ENCODE measurements at regions not wholly inside any gene's neighbourhood (a gene's known extent, or its start where the extent isn't known, plus 50 kb on each side); places are given as distances from the start of the nearest gene placed in this dataset.

DNA sequence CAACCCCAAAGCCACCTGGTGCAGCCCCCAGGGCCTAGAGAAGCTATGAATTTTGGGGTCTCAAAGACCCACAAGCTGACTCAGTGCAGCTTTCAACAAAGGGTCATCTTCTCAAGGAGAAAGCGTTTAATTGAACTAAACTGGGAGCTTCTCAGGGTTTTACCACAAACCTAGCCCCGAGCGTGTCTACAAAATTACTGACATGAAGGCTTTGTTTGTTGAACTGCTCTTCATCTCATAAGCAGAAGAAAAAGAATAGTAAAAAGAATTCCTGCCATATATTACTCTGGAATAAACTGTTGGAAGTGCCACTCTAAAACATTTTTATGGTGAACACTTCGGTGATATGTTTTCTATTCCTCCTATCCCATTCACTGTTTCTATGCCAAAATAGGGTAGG, 50.8 kb upstream of the INCENP start:
- Mint-ChIP-seq H3K36me3 (ENCODE audit: low read depth) (no peaks in the 10 kb centered on the region), H3K27ac (no peak overlapping the region), H3K9me3 (no peaks in the 10 kb centered on the region), H3K4me1 (ENCODE audit: low read depth) (peaks cover 7% of the 10 kb centered on the region), H3K27me3 (ENCODE audit: insufficient read depth) (peaks cover 3% of the 10 kb centered on the region), H3K4me3 (no peak overlapping the region)
- no peak for DNase-seq (ENCODE audit: low spot score)
- intact Hi-C loops (cut with micrococcal nuclease): no loop called here

DNA sequence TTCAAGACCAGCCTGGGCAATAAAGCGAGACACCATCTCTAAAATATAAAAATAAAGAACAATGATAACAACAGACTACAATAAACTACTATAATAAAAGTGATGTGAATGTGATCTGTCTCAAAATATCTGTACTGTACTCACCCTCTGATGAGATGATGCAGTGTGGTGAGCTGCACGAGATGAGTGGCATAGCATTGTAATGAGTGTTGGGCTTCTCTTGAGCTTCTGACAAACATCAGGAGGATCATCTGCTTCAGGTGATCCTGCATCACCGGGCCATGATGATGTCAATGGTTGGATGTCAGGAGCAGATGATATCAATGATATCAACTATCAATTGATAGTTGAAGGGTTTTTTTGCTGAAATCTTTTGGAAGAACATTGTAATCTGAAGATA, 52.4 kb upstream of the INCENP start:
- Mint-ChIP-seq H3K9me3 (no peaks in the 10 kb centered on the region), H3K4me3 (no peak overlapping the region)

DNA sequence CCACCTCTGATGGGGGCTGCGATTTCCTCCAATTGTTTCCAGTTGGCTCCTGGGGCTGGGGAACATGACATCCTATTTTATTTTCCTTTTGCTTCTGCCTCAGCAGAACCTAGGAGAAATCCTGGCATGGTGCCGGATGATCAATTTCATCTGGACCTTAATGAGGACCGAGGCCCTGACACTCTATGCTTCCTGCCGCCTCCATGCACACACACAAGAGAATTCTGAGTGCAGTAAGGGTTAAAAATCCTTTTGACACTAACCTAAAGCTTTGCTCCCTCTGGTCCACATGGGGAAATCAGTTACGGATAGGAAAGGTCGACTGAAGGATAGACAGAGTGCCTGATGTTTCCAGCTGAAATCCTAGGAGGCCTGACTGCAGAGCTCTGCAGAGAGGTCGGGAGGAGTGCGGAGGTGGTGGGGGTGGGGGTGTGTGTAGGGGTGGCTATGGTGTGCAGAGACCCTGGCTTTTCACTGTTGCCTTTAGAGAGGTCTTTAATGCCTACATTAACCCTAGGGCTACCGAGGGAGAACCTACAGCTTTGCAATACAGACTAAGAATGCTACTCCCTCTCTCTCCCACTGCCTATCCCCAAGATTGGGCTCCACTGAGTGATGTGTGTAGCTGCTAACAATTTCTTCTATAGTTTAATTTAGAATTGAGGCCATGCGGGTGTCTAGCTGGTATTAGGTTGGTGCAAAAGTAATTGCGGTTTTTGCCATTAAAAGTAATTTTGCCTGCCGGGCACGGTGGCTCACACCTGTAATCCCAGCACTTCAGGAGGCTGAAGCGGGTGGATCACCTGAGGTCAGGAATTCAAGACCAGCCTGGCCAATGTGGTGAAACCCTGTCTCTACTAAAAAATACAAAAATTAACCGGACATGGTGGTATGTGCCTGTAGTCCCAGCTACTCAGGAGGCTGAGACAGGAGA, 53.6 kb upstream of the INCENP start:
- Mint-ChIP-seq H3K4me3 (no peak overlapping the region), H3K36me3 (ENCODE audit: low read depth) (no peaks in the 10 kb centered on the region), H3K27ac (no peak overlapping the region), H3K9me3 (no peaks in the 10 kb centered on the region), H3K4me1 (ENCODE audit: low read depth) (peaks cover 7% of the 10 kb centered on the region), H3K27me3 (ENCODE audit: insufficient read depth) (peaks cover 6% of the 10 kb centered on the region)
- intact Hi-C loops (cut with micrococcal nuclease): no loop called here
- no peak for DNase-seq (ENCODE audit: low spot score)

More for the DNA sequence above, 52.4 kb upstream of the INCENP start:
- DNase-seq (ENCODE audit: low spot score): no peak
- no peak overlapping the region for H3K27ac Mint-ChIP-seq
- no peaks in the 10 kb centered on the region for H3K36me3 Mint-ChIP-seq (ENCODE audit: low read depth)
- peaks cover 6% of the 10 kb centered on the region for H3K27me3 Mint-ChIP-seq (ENCODE audit: insufficient read depth)
- intact Hi-C loops (cut with micrococcal nuclease): no loop called here
- peaks cover 7% of the 10 kb centered on the region for H3K4me1 Mint-ChIP-seq (ENCODE audit: low read depth)

DNA sequence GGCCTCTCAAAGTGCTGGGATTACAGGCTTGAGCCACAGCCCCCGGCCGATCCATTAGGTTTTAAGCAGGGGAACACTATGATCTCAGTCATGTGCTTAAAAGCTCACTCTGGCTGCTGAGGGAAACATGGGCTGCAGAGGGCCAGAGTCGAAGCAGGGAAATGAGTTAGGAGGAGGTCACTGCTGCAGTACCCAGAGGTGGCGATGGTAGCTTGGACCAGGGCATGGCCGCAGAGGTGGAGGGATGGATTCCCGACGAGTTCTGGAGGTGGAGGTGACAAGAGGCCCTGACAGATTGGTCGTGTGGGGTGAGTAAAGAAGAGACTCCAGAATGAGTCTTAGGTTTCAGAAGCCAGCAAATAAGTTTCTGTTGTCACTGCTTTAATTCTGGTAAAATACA, 54.4 kb upstream of the INCENP start:
- Mint-ChIP-seq H3K27ac (no peak overlapping the region), H3K9me3 (no peaks in the 10 kb centered on the region), H3K4me1 (ENCODE audit: low read depth) (peaks cover 7% of the 10 kb centered on the region), H3K27me3 (ENCODE audit: insufficient read depth) (peaks cover 6% of the 10 kb centered on the region), H3K4me3 (no peak overlapping the region), H3K36me3 (ENCODE audit: low read depth) (no peaks in the 10 kb centered on the region)
- intact Hi-C loops (cut with micrococcal nuclease): no loop called here
- no peak for DNase-seq (ENCODE audit: low spot score)

DNA sequence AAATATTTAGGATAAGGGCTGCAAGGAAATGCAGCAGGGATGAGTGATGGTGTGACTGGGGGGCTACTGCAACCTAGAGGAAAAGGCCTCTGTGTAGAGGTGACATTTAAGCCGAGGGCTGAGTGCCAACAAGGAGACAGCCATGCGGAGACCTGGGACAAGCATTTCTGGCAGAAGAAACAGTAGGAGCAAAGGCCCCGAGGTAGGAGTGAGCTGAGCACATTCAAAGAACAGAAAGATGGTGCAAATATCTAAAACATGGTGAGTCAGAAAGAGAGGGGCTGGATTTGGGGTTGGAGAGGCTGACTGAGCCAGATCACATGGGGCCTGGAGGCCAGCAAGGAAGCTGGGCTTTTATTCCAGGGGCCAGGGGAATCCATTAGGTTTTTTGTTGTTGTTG, 55.1 kb upstream of the INCENP start:
- H3K4me1 Mint-ChIP-seq (ENCODE audit: low read depth): peaks cover 7% of the 10 kb centered on the region
- H3K9me3 Mint-ChIP-seq: no peaks in the 10 kb centered on the region
- intact Hi-C loops (cut with micrococcal nuclease): no loop called here
- no peak for DNase-seq (ENCODE audit: low spot score)
- no peaks in the 10 kb centered on the region for H3K36me3 Mint-ChIP-seq (ENCODE audit: low read depth)
- no peak overlapping the region for H3K27ac Mint-ChIP-seq
- no peak overlapping the region for H3K4me3 Mint-ChIP-seq
- H3K27me3 Mint-ChIP-seq (ENCODE audit: insufficient read depth): peaks cover 6% of the 10 kb centered on the region

DNA sequence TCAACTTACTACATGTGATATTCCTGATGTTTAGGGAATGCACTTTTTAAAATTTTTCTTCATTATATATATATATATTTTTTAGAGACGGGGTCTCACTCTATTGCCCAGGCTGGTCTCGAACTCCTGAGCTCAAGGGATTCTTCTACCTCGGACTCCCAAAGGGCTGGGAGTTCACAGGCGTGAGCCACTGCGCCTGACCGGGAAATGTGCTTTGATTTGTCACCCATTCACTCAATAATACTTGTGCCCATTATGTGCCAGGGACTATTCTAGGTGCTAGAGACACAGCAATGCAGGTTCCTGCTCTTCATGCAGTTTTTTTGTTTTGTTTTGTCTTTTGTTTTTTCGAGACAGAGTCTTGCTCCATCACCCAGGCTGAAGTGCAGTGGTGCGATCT, 56.1 kb upstream of the INCENP start:
- Mint-ChIP-seq H3K27me3 (ENCODE audit: insufficient read depth) (peaks cover 6% of the 10 kb centered on the region), H3K4me1 (ENCODE audit: low read depth) (peaks cover 7% of the 10 kb centered on the region), H3K4me3 (no peak overlapping the region), H3K27ac (no peak overlapping the region), H3K9me3 (no peaks in the 10 kb centered on the region), H3K36me3 (ENCODE audit: low read depth) (no peaks in the 10 kb centered on the region)
- intact Hi-C loops (cut with micrococcal nuclease): no loop called here
- DNase-seq (ENCODE audit: low spot score): no peak

DNA sequence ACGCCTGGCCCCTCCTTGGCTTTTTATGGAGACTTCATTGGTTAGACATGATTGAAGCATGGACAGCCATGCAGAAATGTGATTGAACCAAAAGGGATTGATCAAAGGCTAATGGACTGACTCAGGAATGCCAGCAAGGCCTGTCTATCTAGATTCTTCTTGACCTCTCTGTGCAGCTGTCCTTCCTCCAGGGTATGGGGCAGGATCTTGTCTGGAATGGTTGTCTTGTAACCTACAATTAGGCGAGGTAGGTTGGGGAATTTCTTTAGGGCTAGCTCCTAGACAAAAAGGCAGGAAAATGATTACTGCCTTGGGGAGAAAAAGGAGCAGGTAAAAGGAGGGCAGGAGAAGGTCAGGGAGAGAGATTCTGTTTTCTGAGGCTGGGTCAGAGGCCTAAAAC, 59.6 kb upstream of the INCENP start:
- no peak overlapping the region for H3K4me3 Mint-ChIP-seq
- no peak for DNase-seq (ENCODE audit: low spot score)
- intact Hi-C loops (cut with micrococcal nuclease): no loop called here
- no peaks in the 10 kb centered on the region for H3K9me3 Mint-ChIP-seq
- peaks cover 3% of the 10 kb centered on the region for H3K27me3 Mint-ChIP-seq (ENCODE audit: insufficient read depth)
- H3K27ac Mint-ChIP-seq: no peak overlapping the region
- H3K36me3 Mint-ChIP-seq (ENCODE audit: low read depth): no peaks in the 10 kb centered on the region
- H3K4me1 Mint-ChIP-seq (ENCODE audit: low read depth): peaks cover under 1% of the 10 kb centered on the region

DNA sequence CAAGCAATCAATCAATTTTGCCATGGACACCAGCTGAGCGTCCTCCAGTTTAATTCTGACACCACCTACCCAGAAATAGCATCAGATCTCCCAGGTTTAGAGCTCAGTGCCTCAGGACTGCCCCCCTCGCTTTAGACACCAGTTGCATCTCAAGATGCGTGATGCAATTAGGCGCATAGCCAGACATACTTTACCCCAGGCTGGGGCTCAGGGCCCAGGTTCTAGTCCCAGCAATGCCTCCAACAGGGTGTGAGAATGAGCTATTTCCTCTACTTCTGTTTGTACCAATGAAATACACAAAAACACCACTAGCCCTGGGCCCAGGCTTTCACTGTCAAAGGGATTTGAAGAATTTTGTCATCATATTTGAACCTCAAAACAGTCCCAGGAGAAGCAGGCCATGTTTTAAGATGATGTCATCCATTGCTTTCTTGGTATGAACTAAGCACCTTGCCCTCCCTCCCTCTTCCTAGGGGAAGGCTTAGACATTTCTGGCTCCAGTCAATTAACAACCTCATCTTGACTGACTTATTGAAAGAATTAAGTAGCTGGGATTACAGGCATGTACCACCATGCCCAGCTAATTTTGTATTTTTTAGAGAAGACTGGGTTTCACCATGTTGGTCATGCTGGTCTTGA, 61.5 kb upstream of the INCENP start:
- DNase-seq (ENCODE audit: low spot score): no peak
- Mint-ChIP-seq H3K9me3 (no peaks in the 10 kb centered on the region), H3K27me3 (ENCODE audit: insufficient read depth) (peaks cover 2% of the 10 kb centered on the region), H3K36me3 (ENCODE audit: low read depth) (no peaks in the 10 kb centered on the region), H3K4me3 (no peak overlapping the region), H3K27ac (no peak overlapping the region), H3K4me1 (ENCODE audit: low read depth) (no peaks in the 10 kb centered on the region)
- intact Hi-C loops (cut with micrococcal nuclease): no loop called here

DNA sequence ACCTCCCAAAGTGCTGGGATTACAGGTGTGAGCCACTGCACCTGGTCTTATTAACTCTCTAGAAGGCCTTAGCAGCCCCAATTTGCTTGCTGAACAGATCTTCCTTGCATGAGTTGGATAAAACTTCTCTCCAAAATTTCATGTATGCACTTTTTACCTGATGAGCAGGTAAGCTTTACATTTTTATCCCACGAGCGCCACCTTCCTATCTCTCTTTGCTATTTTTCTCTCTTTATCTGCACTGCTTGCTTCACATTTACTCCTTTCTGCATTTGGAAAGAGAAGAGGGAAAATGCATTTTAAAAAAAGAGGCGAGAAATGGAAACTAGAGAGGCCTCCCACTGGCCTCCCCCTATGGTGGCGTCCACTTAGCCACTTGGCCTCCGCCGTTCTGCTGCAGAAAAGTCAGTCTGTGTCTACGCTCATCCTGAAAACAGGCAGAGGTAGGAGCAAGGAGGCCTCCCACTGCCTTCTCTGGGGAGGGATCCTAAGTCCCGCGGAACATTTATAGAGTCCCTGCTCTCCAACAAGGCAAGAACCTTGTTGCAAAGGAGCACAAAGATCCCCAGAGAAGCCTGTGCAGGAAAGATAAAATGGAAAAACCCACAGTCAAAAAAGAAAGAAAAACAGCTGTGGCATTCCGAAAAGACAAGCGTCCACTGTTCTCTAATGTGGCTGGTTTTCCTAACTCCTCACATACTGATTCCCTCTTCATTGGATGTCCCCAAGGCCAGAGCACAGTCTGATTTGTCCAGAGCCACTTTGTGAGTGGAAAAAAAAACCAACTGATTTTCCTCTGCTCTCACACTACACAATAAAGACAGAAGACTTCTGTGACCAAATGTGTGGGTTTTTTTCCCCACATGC, 62.2 kb upstream of the INCENP start:
- no peaks in the 10 kb centered on the region for H3K4me1 Mint-ChIP-seq (ENCODE audit: low read depth)
- no peaks in the 10 kb centered on the region for H3K27me3 Mint-ChIP-seq (ENCODE audit: insufficient read depth)
- no peaks in the 10 kb centered on the region for H3K36me3 Mint-ChIP-seq (ENCODE audit: low read depth)
- no peaks in the 10 kb centered on the region for H3K9me3 Mint-ChIP-seq
- H3K4me3 Mint-ChIP-seq: no peak overlapping the region
- H3K27ac Mint-ChIP-seq: no peak overlapping the region
- intact Hi-C loops (cut with micrococcal nuclease): no loop called here
- no peak for DNase-seq (ENCODE audit: low spot score)

DNA sequence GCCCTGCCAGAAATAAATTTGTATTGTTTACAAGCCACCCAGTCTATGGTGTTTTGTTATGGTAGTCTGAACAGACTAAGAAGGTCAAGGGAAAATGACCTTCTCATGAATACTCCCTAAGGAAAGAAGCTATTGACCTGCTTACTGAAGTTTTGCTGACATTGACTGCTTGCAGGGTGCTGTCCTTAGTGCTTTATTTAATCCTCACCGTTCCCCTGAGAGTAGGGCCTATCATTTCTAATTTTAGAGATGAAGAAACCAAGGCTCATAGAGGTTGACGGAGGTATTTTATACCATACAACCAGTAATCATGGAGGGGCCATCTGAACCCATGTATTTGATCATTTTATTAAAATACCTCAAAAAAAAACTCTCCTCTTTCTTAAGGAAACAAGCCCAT, 66.7 kb upstream of the INCENP start:
- Mint-ChIP-seq H3K27ac (no peak overlapping the region), H3K4me3 (no peak overlapping the region), H3K9me3 (no peaks in the 10 kb centered on the region), H3K4me1 (ENCODE audit: low read depth) (no peaks in the 10 kb centered on the region), H3K36me3 (ENCODE audit: low read depth) (no peaks in the 10 kb centered on the region), H3K27me3 (ENCODE audit: insufficient read depth) (peaks cover 6% of the 10 kb centered on the region)
- DNase-seq (ENCODE audit: low spot score): no peak
- intact Hi-C loops (cut with micrococcal nuclease): no loop called here

DNA sequence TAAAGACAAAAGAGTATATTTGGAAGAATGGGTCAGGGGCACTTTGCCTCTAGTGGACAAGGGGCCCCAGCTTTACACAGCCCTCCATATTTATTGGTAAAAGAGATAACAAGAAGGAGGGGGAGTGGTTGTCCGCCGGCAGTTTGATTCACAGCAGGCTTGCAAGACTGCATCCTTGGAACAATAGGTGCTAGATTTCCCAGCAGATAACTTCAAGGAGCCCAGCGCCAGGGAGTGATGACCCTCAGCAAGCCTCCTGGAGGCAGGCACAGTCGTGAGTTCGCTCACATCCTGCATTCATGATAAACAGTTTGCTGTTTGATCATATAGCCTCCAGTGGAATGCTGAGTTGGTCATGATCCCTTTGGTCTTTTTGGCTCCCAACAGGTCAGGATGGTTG, 67.8 kb upstream of the INCENP start:
- no peaks in the 10 kb centered on the region for H3K36me3 Mint-ChIP-seq (ENCODE audit: low read depth)
- no peaks in the 10 kb centered on the region for H3K4me1 Mint-ChIP-seq (ENCODE audit: low read depth)

DNA sequence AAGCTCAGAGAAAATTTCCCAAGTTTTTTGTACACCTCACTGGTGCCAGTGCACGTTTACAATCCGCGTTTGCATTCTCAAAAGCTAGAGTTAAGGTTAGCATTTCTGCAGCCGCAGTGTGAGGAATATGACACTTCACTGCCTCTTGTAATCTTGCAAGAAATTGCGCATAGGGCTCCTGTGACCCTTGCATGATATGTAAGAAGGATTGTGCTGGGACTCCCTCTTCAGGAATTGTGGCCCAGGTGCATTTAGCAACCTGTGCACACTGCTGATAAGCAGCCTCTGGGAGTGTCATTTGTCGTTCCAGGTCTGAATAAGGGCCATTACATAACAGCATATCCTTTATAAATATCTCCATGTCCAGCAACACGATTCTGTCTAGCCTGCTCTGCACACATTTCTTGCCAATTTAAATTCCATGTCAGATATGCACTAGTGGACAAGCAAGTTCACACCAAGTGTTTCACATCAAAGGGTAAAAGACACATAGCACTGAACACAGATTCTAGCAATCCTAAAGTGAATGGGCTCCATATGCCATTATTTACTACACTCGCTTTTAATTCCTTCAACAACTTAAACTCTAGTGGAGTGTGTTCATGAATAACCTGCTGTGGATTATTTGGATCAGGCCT, 69.2 kb upstream of the INCENP start:
- Mint-ChIP-seq H3K4me3 (no peak overlapping the region), H3K27ac (no peak overlapping the region), H3K9me3 (no peaks in the 10 kb centered on the region), H3K36me3 (ENCODE audit: low read depth) (no peaks in the 10 kb centered on the region), H3K27me3 (ENCODE audit: insufficient read depth) (peaks cover 12% of the 10 kb centered on the region), H3K4me1 (ENCODE audit: low read depth) (no peaks in the 10 kb centered on the region)
- intact Hi-C loops (cut with micrococcal nuclease): no loop called here
- DNase-seq (ENCODE audit: low spot score): no peak

More for the DNA sequence above, 67.8 kb upstream of the INCENP start:
- Mint-ChIP-seq H3K4me3 (no peak overlapping the region), H3K9me3 (no peaks in the 10 kb centered on the region), H3K27me3 (ENCODE audit: insufficient read depth) (peaks cover 7% of the 10 kb centered on the region), H3K27ac (no peak overlapping the region)
- intact Hi-C loops (cut with micrococcal nuclease): no loop called here
- no peak for DNase-seq (ENCODE audit: low spot score)
